Stomach smooth muscle (tissue), 2 donors: ENCODE measurements at regions not wholly inside any gene's neighbourhood (a gene's known extent, or its start where the extent isn't known, plus 50 kb on each side); places are given as distances from the start of the nearest gene placed in this dataset.

Experiments
- H3K27ac ChIP-seq: one replicate; pipeline ENCODE4 v1.7.0; 2013; ENCODE audit warnings: mild to moderate bottlenecking, low read length, inconsistent platforms
- H3K27me3 ChIP-seq, 2 donors: one replicate each; pipeline ENCODE4 v1.7.0; 2013; ENCODE audit warnings: low read length in 2 of 2; ENCODE audit not compliant: insufficient read depth in 2 of 2, control insufficient read depth in 1 of 2
- H3K36me3 ChIP-seq, 2 donors: one replicate each; pipeline ENCODE4 v1.7.0; 2013; ENCODE audit warnings: low read length in 2 of 2; ENCODE audit not compliant: control insufficient read depth in 2 of 2, insufficient read depth in 2 of 2
- H3K4me1 ChIP-seq: one replicate; pipeline ENCODE4 v1.7.0; 2013; ENCODE audit warnings: low read length; ENCODE audit not compliant: control insufficient read depth, insufficient read depth
- H3K4me3 ChIP-seq, 2 donors: one replicate each; pipeline ENCODE4 v1.7.0; 2013; ENCODE audit warnings: low read length in 2 of 2
- H3K9ac ChIP-seq, 2 donors: one replicate each; pipeline ENCODE4 v1.7.0; 2013; ENCODE audit warnings: low read length in 2 of 2, mild to moderate bottlenecking in 1 of 2
- H3K9me3 ChIP-seq, 2 donors: one replicate each; pipeline ENCODE4 v1.7.0; 2013; ENCODE audit warnings: low read length in 2 of 2; ENCODE audit not compliant: control insufficient read depth in 2 of 2
- donor health status: healthy.
- donor health status: Pancreatic carcinoma.

- Histone ChIP-seq H3K27me3 (peaks cover 0 to 2% of the 10 kb centered on the region in 2 donors), H3K4me3 (no peak overlapping the region), H3K9ac (no peak overlapping the region), H3K27ac (no peak overlapping the region), H3K36me3 (no peaks in the 10 kb centered on the region), H3K9me3 (no peaks in the 10 kb centered on the region), H3K4me1 (no peaks in the 10 kb centered on the region)
Measured at GRCh38 chr5:8320244-8320643, 451.3 kb downstream of the MTRR start.

DNA sequence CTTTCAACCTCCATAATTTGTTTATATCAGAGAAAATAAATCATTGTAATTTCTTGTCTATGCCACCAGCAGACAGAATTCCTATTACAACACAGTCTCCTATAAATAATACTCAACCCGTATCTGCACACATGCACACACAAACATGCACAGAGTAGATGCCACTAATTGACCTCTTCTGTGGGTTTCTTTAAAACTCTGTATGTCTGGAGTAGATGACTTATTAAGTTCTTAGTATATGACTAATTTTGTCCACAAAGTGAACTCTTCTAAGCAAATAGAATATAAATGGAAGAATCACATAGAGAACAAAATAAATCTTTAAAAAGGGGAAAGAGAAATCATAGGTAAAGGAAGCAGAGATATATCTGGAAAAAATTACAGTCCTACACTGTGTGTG is 452.3 kb downstream of the MTRR start:
- no peak overlapping the region for H3K9ac ChIP-seq
- H3K4me1 ChIP-seq, result no peaks in the 10 kb centered on the region
- H3K4me3 ChIP-seq, result no peak overlapping the region
- H3K27ac ChIP-seq, result no peak overlapping the region
- no peaks in the 10 kb centered on the region for H3K36me3 ChIP-seq
- H3K27me3 ChIP-seq, result peaks cover 0 to 2% of the 10 kb centered on the region in 2 donors
- no peaks in the 10 kb centered on the region for H3K9me3 ChIP-seq

- H3K4me3 ChIP-seq, result no peak overlapping the region
- H3K9ac ChIP-seq, result no peak overlapping the region
- no peaks in the 10 kb centered on the region for H3K27me3 ChIP-seq
- H3K9me3 ChIP-seq, result no peaks in the 10 kb centered on the region
- H3K36me3 ChIP-seq, result no peaks in the 10 kb centered on the region
- no peaks in the 10 kb centered on the region for H3K4me1 ChIP-seq
- no peak overlapping the region for H3K27ac ChIP-seq
Measured at GRCh38 chr5:8322484-8322883, 453.5 kb downstream of the MTRR start.

- no peak overlapping the region for H3K4me3 ChIP-seq
- H3K36me3 ChIP-seq, result no peaks in the 10 kb centered on the region
- no peaks in the 10 kb centered on the region for H3K4me1 ChIP-seq
- no peaks in the 10 kb centered on the region for H3K27me3 ChIP-seq
- no peak overlapping the region for H3K9ac ChIP-seq
- H3K27ac ChIP-seq, result no peak overlapping the region
- H3K9me3 ChIP-seq, result no peaks in the 10 kb centered on the region
Measured at GRCh38 chr5:8327016-8327415, 458.1 kb downstream of the MTRR start.

DNA sequence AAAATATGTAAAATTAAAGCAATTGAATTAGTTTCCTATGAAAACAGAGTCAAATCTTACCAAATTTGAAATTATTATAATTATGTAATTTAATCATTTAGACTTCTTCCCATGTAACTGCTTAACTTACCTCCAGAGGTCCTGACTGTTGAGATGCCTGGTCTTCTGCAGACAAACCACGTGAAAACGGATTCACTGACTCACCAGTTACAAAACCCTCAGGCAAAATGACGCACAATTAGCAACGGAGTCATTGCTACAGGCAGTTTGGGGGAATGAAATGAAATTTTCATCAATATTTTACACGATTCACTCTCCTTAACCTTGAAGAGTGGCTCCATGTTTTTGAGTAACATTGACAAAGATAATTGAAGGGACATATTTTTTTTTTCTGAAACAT is 460.8 kb downstream of the MTRR start:
- Histone ChIP-seq H3K4me3 (no peak overlapping the region), H3K27ac (no peak overlapping the region), H3K36me3 (no peaks in the 10 kb centered on the region), H3K9ac (no peak overlapping the region), H3K9me3 (no peaks in the 10 kb centered on the region), H3K27me3 (no peaks in the 10 kb centered on the region), H3K4me1 (no peaks in the 10 kb centered on the region)

DNA sequence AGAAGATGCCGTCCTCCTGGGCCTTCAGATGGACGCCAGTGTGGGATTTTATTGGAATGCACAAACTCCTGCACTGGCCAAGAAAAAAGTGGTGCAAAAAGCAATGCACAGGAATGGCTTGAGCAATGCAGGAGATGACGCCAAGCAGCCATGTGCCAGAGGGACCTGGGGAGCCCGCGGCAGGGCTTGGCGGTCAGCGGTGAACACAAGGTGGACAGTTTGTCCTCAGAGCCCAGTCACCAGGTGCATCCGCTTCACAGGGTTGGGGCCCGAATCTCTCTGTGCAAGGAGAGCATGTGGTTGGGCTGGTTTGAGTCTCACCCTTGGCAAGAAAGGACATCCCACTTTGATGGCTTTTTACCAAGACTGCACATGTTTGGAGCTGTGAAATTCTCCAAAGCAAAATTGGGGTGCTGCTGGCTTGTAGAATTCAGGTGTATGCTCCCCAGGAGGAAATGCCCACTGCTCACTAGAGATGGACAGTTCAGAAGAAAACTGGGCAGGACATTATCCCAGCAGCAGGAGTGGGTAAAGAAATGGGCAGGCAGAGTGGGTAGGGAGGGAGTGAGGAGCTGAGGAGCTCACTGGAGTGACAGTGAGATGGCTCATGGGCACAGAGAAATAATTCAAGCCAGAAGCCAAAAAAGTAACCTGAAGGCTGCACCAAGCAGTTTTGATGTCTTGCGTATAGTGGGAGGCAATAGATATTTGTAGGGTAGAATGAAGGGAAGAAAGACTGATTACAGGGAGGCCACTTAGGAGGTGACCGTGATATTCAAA is 463.9 kb downstream of the MTRR start:
- no peak overlapping the region for H3K9ac ChIP-seq
- H3K27ac ChIP-seq, result no peak overlapping the region
- H3K4me3 ChIP-seq, result no peak overlapping the region
- H3K36me3 ChIP-seq, result no peaks in the 10 kb centered on the region
- no peaks in the 10 kb centered on the region for H3K27me3 ChIP-seq
- no peaks in the 10 kb centered on the region for H3K4me1 ChIP-seq
- H3K9me3 ChIP-seq, result no peaks in the 10 kb centered on the region

DNA sequence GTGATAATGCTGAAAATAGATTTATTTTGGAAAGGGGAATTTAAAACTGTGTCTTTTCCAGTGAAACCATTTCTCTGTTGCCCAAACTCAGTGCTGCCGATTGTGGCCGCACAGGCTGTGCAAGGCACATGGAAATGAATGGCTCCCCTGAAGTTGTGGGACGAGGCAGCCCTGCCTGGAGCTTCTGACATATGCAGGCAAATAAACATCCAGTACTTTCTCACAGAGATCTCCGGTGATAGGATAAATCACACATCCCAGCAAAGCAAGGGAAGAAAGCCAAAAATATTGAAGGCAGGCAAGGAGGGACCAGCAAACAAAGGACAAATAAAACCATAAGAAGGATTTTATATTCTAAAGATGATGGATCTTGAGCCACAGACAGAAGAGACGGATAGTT is 464.5 kb downstream of the MTRR start:
- Histone ChIP-seq H3K4me1 (no peaks in the 10 kb centered on the region), H3K9ac (no peak overlapping the region), H3K27ac (no peak overlapping the region)

GRCh38 chr5:8333977-8334376 is 465.0 kb downstream of the MTRR start:
- Histone ChIP-seq H3K36me3 (no peaks in the 10 kb centered on the region), H3K9ac (no peak overlapping the region), H3K27ac (no peak overlapping the region), H3K27me3 (no peaks in the 10 kb centered on the region), H3K9me3 (no peaks in the 10 kb centered on the region), H3K4me3 (no peak overlapping the region), H3K4me1 (no peaks in the 10 kb centered on the region)

More for the DNA sequence above, 464.5 kb downstream of the MTRR start:
- H3K36me3 ChIP-seq, result no peaks in the 10 kb centered on the region
- no peak overlapping the region for H3K4me3 ChIP-seq
- H3K27me3 ChIP-seq, result no peaks in the 10 kb centered on the region
- H3K9me3 ChIP-seq, result no peaks in the 10 kb centered on the region

GRCh38 chr5:8340261-8340660 is 471.3 kb downstream of the MTRR start:
- no peaks in the 10 kb centered on the region for H3K36me3 ChIP-seq
- H3K4me1 ChIP-seq, result no peaks in the 10 kb centered on the region
- H3K9ac ChIP-seq, result no peak overlapping the region
- H3K4me3 ChIP-seq, result no peak overlapping the region
- no peaks in the 10 kb centered on the region for H3K27me3 ChIP-seq
- no peaks in the 10 kb centered on the region for H3K9me3 ChIP-seq
- no peak overlapping the region for H3K27ac ChIP-seq

DNA sequence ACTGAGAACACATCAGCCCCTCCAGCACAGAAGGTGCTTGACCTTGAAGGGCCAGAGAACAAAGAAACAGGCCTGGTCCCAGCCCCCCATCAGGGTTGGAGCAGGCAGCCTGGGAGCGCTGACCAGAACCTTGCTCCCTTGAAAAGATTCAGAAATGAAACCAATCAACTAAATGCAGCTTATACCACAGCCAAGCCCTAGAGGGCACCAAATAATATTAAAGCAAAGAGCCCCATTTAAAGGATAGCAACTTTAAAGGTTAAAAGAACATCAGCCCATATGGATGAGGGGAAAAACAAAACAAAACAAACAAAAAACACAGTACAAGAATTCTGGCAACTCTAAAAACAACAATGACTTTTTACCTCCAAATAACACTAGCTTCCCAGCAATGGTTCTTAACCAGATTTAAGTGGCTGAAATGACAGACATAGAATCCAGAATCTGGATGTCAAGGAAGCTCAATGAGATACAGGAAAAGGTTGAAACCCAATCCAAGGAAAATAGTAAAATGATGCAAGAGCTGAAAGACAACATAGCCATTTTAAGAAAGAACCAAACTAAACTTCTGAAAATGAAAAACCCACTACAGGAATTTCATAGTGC is 471.9 kb downstream of the MTRR start:
- Histone ChIP-seq H3K9me3 (no peaks in the 10 kb centered on the region), H3K4me3 (no peak overlapping the region), H3K27ac (no peak overlapping the region), H3K4me1 (no peaks in the 10 kb centered on the region), H3K27me3 (no peaks in the 10 kb centered on the region), H3K36me3 (no peaks in the 10 kb centered on the region), H3K9ac (no peak overlapping the region)

DNA sequence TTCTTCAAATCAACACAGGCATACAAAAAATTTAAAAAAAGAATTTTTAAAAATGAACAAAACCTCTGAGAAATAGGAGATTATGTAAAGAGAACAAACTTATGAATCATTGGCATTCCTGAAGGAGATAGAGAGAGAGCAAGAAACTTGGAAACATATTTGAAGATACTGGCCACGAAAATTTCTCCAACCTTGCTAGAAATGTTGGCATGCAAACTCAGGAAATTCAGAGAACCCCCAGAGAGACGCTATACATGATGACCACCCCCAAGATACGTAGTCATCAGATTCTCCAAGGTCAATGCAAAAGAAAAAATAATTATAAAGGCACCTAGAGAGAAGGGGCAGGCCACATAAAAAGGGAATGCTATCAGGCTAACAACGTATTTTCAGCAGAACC is 472.5 kb downstream of the MTRR start:
- Histone ChIP-seq H3K27me3 (no peaks in the 10 kb centered on the region), H3K36me3 (no peaks in the 10 kb centered on the region), H3K4me3 (no peak overlapping the region), H3K27ac (no peak overlapping the region), H3K9me3 (no peaks in the 10 kb centered on the region), H3K9ac (no peak overlapping the region), H3K4me1 (no peaks in the 10 kb centered on the region)
